GM12891 (cell line): ENCODE measurements at regions not wholly inside any gene's neighbourhood (a gene's known extent, or its start where the extent isn't known, plus 50 kb on each side); places are given as distances from the start of the nearest gene placed in this dataset.
"Not testable (repeated sequence)": the region's sequence is repeated elsewhere in the genome, so short reads cannot be mapped to it uniquely, and the experiment has no call there.

Experiments
- POLR2A ChIP-seq: IDR thresholded peaks from 2 replicates; pipeline ENCODE4 v1.6.1; 2011; ENCODE audit warnings: low read depth, low read length, control low read depth
- POLR2AphosphoS5 ChIP-seq: IDR thresholded peaks from 2 replicates; pipeline ENCODE4 v1.6.1; 2011; ENCODE audit warnings: low read depth, low read length, control low read depth
- SPI1 ChIP-seq: IDR thresholded peaks from 2 replicates; pipeline ENCODE4 v1.6.1; 2011; ENCODE audit warnings: low read depth, low read length, control low read depth
- TAF1 ChIP-seq: IDR thresholded peaks from 2 replicates; pipeline ENCODE4 v1.6.1; 2011; ENCODE audit warnings: low read depth, low read length, control low read depth

- not testable (repeated sequence) for TF ChIP-seq POLR2A, SPI1, TAF1, POLR2AphosphoS5
These were observed 592.8 kb downstream of the CBLN4 start for GRCh38 chr20:55412508-55412907.
